ENCODE measurements at regions not wholly inside any gene's neighbourhood (a gene's known extent, or its start where the extent isn't known, plus 50 kb on each side); places are given as distances from the start of the nearest gene placed in this dataset.

- TF ChIP-seq EZH2 (IDR thresholded peaks at IDR 0.05; ENCODE audit: borderline replicate concordance, low read depth, low read length, poor library complexity, severe bottlenecking) (no peak), CTCF (conservative IDR thresholded peaks at IDR 0.05; ENCODE audit: low read depth, low read length) (no peak)
- no TSS peak for BruUV-seq (replicated peaks)
- POLR2A ChIA-PET (ENCODE audit: low non-redundant PET) = no interaction called here
- Histone ChIP-seq H3K9me3 (ENCODE audit: low read depth, low read length, poor library complexity, severe bottlenecking) (no peaks in the 10 kb centered on the region), H3K27ac (ENCODE audit: low read depth, low read length, poor library complexity, severe bottlenecking) (no peak overlapping the region), H3K27me3 (replicated peaks; ENCODE audit: insufficient read depth, low read depth, low read length, poor library complexity) (peaks cover 10% of the 10 kb centered on the region), H3K4me1 (ENCODE audit: insufficient read depth, low read length, poor library complexity, severe bottlenecking) (no peaks in the 10 kb centered on the region), H3K36me3 (ENCODE audit: insufficient read depth, low read length, poor library complexity, severe bottlenecking) (no peaks in the 10 kb centered on the region), H3K4me3 (ENCODE audit: low read depth, low read length, poor library complexity, severe bottlenecking) (no peak overlapping the region)
- CTCF ChIA-PET = no interaction called here
- intact Hi-C loops (cut with micrococcal nuclease; ENCODE audit: unreplicated experiment) = no loop called here
- DNase-seq (ENCODE audit: low spot score) = no peak
These were observed 112.8 kb upstream of the HPF1 start for GRCh38 chr4:169870507-169870906.

GRCh38 chr4:169869490-169869889 is 111.7 kb upstream of the HPF1 start:
- BruUV-seq (replicated peaks) = no TSS peak
- CTCF ChIA-PET = no interaction called here
- Histone ChIP-seq H3K4me1 (ENCODE audit: insufficient read depth, low read length, poor library complexity, severe bottlenecking) (no peaks in the 10 kb centered on the region), H3K4me3 (ENCODE audit: low read depth, low read length, poor library complexity, severe bottlenecking) (no peak overlapping the region), H3K27ac (ENCODE audit: low read depth, low read length, poor library complexity, severe bottlenecking) (no peak overlapping the region), H3K27me3 (replicated peaks; ENCODE audit: insufficient read depth, low read depth, low read length, poor library complexity) (peaks cover 12% of the 10 kb centered on the region), H3K9me3 (ENCODE audit: low read depth, low read length, poor library complexity, severe bottlenecking) (no peaks in the 10 kb centered on the region), H3K36me3 (ENCODE audit: insufficient read depth, low read length, poor library complexity, severe bottlenecking) (no peaks in the 10 kb centered on the region)
- DNase-seq (ENCODE audit: low spot score) = no peak
- POLR2A ChIA-PET (ENCODE audit: low non-redundant PET) = no interaction called here
- TF ChIP-seq EZH2 (IDR thresholded peaks at IDR 0.05; ENCODE audit: borderline replicate concordance, low read depth, low read length, poor library complexity, severe bottlenecking) = no peak
- no peak for TF ChIP-seq CTCF (conservative IDR thresholded peaks at IDR 0.05; ENCODE audit: low read depth, low read length)
- intact Hi-C loops (cut with micrococcal nuclease; ENCODE audit: unreplicated experiment) = no loop called here

GRCh38 chr4:169861593-169861992 is 103.8 kb upstream of the HPF1 start:
- DNase-seq (ENCODE audit: low spot score) = no peak
- Histone ChIP-seq H3K9me3 (ENCODE audit: low read depth, low read length, poor library complexity, severe bottlenecking) (no peaks in the 10 kb centered on the region), H3K36me3 (ENCODE audit: insufficient read depth, low read length, poor library complexity, severe bottlenecking) (no peaks in the 10 kb centered on the region), H3K27ac (ENCODE audit: low read depth, low read length, poor library complexity, severe bottlenecking) (no peak overlapping the region), H3K4me3 (ENCODE audit: low read depth, low read length, poor library complexity, severe bottlenecking) (no peak overlapping the region), H3K27me3 (replicated peaks; ENCODE audit: insufficient read depth, low read depth, low read length, poor library complexity) (peaks cover 10% of the 10 kb centered on the region), H3K4me1 (ENCODE audit: insufficient read depth, low read length, poor library complexity, severe bottlenecking) (no peaks in the 10 kb centered on the region)
- intact Hi-C loops (cut with micrococcal nuclease; ENCODE audit: unreplicated experiment) = no loop called here
- TF ChIP-seq CTCF (conservative IDR thresholded peaks at IDR 0.05; ENCODE audit: low read depth, low read length) (no peak), EZH2 (IDR thresholded peaks at IDR 0.05; ENCODE audit: borderline replicate concordance, low read depth, low read length, poor library complexity, severe bottlenecking) (no peak)
- ChIA-PET POLR2A (ENCODE audit: low non-redundant PET) (no interaction called here), CTCF (no interaction called here)
- BruUV-seq (replicated peaks) = no TSS peak

Data from A673 (cell line).